SIG-M5 (cell line): ENCODE measurements at regions not wholly inside any gene's neighbourhood (a gene's known extent, or its start where the extent isn't known, plus 50 kb on each side); places are given as distances from the start of the nearest gene placed in this dataset.
"Not testable (repeated sequence)": the region's sequence is repeated elsewhere in the genome, so short reads cannot be mapped to it uniquely, and the experiment has no call there.

ENCODE experiments used
- DNase-seq: peaks from one replicate; lab custom pipeline; 2025; lab: John Stamatoyannopoulos, UW

- no peak for DNase-seq
These were observed 123.6 kb upstream of the PITX1 start for GRCh38 chr5:135157421-135158313.

DNA sequence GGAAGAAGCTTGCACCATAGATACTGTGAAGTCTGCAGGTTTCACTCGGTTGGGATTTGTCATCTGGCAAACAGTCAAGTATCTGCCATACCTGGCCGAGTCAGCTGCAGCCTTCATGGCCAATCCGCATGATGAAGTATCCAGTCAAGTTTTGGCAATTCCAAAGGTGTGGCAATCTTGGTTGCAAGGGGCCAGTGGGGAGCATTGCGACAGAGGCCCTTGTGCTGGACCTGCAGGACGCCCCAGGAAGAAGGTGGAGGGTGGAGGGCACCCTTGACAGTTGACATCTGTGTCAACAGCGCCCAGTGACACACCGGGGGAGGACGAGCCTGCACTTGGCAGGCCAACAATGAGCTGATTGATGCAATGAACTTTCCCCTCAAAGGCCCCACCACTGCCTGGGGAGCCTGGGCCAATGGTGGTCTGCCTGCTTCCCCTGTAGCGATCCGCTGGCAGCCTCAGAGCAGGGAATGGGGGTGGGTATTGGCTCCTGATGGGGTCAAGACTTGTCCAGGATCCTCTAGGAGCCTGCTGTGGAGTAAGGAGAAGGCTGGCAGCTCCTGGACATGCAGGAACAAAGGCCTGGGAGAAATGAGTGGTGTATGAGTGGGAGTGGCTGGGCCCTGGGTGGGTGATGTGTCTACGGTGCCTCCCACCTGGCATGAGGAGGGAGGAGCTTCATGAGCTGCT, 122.8 kb upstream of the PITX1 start:
- DNase-seq, result no peak

- no peak for DNase-seq
These were observed 122.3 kb upstream of the PITX1 start for GRCh38 chr5:135156337-135156714.

DNA sequence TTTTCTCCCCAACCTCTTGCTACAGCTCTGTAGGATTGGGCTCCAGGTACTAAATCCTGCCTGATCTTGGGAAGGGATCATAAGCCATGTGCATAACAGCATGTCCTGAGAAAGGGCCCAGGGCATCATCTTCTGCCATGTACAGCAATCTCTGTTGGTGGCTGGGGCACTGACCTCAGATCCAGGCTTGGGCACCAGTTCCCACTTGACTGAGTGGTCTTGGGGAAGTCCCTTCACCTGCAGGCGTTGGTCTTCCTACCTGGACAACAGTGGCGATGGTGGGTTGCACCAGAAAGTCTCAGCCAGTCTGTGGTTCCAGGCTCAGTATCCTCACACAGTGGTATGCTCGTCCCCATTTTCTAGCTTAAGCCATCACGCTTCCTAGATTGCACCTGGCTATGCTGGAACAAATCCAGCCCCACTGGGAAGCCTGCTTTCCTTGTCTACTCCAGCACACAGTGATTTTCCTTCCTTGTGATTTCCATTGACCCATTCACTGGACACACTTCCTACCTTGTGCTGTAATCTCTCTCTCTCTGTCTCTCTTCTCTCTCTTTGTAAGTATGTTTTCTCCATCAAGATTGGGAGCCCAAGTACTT, 121.7 kb upstream of the PITX1 start:
- no peak for DNase-seq

DNA sequence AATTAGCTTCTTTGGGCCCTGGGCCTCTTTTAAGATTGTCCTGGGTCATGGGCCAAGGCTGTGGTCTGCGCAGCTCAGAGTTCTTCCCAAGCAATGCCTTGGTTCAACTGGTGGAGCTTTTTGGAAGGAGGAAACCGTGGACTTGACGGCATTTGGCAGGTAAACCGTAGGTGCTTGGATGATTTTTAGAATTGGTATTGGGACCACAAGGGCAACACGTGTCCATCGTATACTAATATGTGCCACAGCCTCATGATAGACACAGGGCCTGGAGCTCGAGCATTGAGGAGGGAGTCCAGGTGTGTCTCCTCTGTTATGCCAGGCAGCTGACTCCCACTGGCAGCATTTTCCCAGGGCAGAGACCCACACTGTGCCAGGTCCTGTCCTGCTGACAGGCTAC, 120.9 kb upstream of the PITX1 start:
- no peak for DNase-seq

DNA sequence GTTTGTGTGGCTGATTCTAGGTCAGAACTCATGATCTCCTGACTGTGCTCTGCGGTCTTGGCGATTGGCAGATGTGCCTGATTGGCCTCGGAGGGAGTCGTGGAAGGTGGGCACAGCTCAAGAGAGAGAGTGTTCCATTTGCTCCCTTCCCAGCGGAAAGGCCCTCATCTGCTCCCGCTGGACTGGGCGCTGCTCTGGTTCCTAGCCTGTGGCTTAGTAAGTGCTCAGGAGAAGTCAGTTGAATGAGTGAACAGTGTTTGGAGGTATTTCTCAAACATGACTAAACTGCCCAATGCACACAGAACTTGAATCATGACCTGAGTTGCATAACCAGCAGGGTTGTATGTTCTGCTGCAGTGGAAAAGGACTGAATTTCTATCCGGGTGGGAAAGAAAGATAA, 120.2 kb upstream of the PITX1 start:
- peak; percentile 9 for DNase-seq

DNA sequence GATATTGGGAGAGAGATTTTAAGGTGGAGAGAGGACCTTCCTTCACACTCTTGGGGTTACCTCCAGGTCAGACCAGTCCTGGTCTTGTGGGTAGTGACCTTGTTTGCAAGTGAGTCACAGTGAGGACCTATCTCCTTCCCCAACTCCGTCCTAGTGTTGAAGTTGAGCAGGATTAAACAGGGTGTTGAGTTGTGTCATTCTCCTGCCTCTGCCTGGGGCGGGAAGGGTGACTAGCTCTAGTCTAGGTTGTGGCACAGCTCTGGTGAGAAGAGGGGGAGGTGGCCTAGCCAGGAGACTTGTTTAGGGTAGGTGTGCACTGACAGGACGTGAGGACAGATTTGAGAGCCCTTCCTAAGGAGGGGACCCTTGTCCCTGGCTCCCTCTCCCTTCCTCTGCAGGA, 119.6 kb upstream of the PITX1 start:
- no peak for DNase-seq

GRCh38 chr5:135153259-135153658, 119.2 kb upstream of the PITX1 start:
- DNase-seq, result no peak

GRCh38 chr5:135151660-135152059, 117.6 kb upstream of the PITX1 start:
- DNase-seq, result not testable (repeated sequence)

DNA sequence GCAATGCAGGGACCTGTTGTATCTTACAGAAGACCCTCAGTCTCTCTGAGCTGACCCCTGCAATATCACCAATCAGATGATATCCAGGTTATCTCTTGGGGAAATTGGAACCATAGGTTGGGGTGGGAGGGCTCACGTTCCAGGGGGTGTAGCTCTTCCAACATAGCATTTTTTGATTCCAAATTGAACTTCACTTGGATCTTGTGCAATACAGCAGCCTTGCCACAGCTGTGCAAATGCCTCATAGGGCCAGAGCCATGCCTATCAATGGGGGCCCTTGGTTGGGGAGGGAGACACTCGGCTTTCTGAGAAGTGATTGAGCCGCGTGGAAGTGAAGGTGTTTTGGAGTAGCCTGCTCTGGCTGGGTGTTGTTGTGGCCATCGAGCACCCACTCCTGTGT, 117.2 kb upstream of the PITX1 start:
- no peak for DNase-seq

- DNase-seq, result no peak
These were observed 116.7 kb upstream of the PITX1 start for GRCh38 chr5:135150767-135151166.

- DNase-seq, result no peak
These were observed 116.1 kb upstream of the PITX1 start for GRCh38 chr5:135149956-135150723.

DNA sequence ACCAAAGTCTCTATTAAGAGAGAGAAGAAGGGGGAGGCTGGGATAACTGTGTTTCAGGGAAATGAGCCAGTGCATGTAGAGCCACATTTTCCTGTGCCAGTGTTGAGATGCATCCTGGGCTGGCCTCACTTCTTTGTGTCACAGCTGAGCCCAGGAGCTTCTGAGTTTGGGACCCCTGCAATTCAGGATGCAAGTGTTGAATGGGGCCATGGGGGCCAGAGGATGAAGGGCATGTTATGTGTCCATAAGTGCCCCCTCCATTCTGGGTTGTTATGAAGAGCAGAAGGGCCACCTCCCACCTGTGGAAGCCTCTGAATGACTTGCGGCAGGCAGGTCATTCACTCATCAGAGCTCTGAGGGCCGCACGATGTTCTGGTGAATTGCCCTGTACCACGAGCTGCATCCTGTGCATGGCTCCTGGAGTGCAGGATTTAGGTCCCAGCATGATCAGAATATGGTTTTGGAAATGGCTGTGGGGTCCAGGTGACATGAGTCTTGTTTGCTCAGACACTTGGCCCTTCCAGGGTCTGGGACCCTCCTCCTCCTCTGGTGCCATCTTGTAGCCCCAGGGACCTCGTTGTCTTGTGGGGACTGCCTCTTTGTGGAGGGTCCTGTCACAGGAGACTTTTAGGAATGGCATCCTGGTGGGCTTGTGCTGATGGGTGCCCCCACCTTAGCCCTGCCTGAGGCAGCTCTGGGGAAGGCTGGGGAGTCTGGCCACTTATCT, 115.4 kb upstream of the PITX1 start:
- DNase-seq, result no peak

DNA sequence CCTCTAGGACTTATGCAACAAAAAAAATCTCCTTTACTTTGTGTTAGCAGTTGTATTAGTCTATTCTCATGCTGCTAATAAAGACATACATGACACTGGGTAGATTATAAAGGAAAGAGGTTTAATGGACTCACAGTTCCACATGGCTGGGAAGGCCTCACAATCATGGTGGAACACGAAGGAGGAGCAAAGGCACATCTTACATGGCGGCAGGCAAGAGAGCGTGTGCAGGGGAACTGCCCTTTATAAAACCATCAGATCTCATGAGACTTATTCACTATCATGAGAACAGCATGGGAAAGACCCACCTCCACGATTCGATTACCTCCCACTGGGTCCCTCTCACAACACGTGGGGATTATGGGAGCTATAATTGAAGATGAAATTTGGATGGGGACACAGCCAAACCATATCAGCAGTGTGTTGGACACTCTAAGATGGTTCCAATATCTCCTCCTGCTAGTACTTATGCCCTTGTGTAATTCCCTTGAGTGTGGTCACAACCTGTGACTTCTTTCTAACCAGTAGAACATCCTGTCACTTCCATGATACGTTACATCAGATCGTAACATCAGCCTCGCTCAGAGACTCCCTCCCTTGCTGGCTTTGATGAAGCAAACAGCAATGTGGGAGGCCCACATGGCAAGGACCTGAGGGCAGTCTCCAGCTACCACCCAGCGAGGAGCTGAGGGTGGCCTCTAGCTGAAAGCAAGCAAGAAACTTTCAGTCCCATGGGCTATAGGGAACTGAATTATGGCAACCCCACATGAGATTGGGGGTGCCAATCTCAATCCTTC, 113.5 kb upstream of the PITX1 start:
- DNase-seq, result no peak

DNA sequence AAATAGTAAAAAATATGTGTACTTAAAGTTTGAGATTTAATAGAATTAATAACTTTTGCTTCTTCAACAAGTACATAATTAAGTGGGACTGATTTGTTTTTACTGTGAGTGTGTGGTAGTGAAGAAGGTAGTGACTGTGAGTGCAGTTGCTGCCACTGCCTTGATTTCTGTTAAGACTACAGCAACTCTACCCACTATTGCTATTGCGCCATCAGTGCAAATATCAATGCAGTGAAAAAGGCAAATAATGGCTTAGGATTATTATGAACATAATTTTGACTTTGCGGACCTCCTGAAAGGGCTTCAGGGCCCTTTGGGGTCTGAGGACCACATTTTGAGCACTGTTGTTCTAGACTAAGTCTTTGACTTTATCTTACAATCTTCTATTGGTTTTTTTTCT, 112.0 kb upstream of the PITX1 start:
- DNase-seq, result no peak

DNA sequence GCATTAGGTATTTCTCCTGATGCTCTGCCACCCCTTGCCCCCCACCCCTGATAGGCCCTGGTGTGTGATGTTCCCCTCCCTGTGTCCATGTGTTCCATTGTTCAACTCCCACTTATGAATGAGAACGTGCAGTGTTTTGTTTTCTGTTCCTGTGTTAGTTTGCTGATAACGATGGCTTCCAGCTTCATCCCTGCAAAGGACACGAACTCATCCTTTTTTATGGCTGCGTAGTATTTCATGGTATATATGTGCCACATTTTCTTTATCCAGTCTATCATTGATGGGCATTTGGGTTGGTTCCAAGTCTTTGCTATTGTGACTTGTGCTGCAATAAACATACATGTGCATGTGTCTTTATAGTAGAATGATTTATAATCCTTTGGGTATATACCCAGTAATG, 109.7 kb upstream of the PITX1 start:
- DNase-seq, result not testable (repeated sequence)

DNA sequence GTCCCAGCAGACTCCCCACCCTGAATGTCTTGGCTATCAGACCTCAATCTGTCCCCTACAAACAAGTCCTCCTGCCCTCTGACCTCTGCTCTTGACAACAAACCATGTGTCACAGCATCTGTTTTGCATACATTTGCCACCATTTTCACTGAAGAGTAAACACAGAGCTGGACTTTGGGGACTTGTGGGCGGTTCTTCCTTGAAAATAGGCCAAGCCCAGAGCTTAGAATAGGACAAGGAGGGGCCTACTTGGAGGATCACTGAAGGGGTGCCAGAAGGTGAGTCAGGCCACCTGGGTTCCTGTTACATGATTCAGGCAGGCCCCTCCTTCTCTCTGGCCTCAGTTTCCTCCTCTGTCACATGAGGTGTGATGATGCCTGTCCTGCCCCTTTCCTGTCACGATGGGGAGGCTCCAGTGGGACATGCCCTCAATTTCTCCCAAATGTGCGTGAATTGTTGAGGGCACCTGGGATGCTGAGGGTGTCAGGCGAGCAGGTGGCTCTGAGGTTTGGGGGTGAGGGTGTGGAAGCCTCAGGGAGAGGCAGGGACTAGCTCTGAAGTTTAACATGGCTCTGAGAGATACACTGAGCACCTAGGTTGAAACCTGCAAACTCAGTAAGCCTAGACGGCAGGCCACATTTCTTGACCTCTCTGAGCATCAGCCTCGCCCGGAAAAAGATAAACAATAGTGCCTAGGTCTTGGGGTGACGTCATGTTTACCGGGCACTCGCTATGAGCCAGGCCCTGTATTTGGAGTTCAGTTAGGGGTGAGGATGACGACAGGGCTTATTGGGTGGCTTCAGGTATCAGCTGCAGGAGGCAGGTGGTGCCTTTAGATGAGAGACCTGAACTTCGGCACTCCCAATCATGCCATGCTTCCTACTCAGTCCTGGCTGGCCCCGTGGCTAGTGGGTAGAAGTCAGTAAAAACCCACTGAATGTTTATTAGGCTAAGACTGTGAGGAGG, 107.6 kb upstream of the PITX1 start:
- no peak for DNase-seq

- DNase-seq, result peak; percentile 26
These were observed 106.6 kb upstream of the PITX1 start for GRCh38 chr5:135140446-135141204.
